Mesothelial cell of epicardium (in vitro differentiated cells): ENCODE measurements at regions not wholly inside any gene's neighbourhood (a gene's known extent, or its start where the extent isn't known, plus 50 kb on each side); places are given as distances from the start of the nearest gene placed in this dataset.

Experiments used
- DNase-seq, 2 experiments: peaks; one replicate each; pipeline ENCODE4 v3.0.0; 2021; ENCODE audit warnings: low spot score in 2 of 2; ENCODE audit not compliant: unreplicated experiment in 2 of 2
- H3K27ac Mint-ChIP-seq: 2 replicates; pipeline ENCODE4 v1.8.0; 2021; ENCODE audit warnings: mixed read lengths
- H3K27me3 Mint-ChIP-seq: 2 replicates; pipeline ENCODE4 v1.8.0; 2021; ENCODE audit warnings: low read depth, mixed read lengths
- H3K36me3 Mint-ChIP-seq: 2 replicates; pipeline ENCODE4 v1.8.0; 2021; ENCODE audit warnings: mixed read lengths
- H3K4me1 Mint-ChIP-seq: 2 replicates; pipeline ENCODE4 v1.8.0; 2021; ENCODE audit warnings: mixed read lengths
- H3K4me3 Mint-ChIP-seq: 2 replicates; pipeline ENCODE4 v1.8.0; 2021; ENCODE audit warnings: mild to moderate bottlenecking, moderate library complexity, mixed read lengths
- H3K9me3 Mint-ChIP-seq: 2 replicates; pipeline ENCODE4 v1.8.0; 2021; ENCODE audit warnings: mixed read lengths
- CTCF ChIP-seq: fragments of 200-600 bp; sonication (generic); IDR thresholded peaks from one replicate; pipeline ENCODE4 v1.5.0; 2021; ENCODE audit warnings: antibody characterized with exemption; ENCODE audit not compliant: unreplicated experiment

- TF ChIP-seq CTCF, result no peak
- Mint-ChIP-seq H3K4me1 (no peaks in the 10 kb centered on the region), H3K27me3 (no peaks in the 10 kb centered on the region), H3K27ac (no peak overlapping the region), H3K4me3 (no peak overlapping the region), H3K9me3 (no peaks in the 10 kb centered on the region), H3K36me3 (no peaks in the 10 kb centered on the region)
- no peak for DNase-seq
Measured at GRCh38 chr4:14520171-14520570, 482.1 kb upstream of the CPEB2 start.

GRCh38 chr4:14524276-14524675, 478.0 kb upstream of the CPEB2 start:
- H3K4me3 Mint-ChIP-seq, result no peak overlapping the region
- DNase-seq, result no peak
- peaks cover 5% of the 10 kb centered on the region for H3K9me3 Mint-ChIP-seq
- TF ChIP-seq CTCF, result no peak
- H3K36me3 Mint-ChIP-seq, result no peaks in the 10 kb centered on the region
- no peaks in the 10 kb centered on the region for H3K27me3 Mint-ChIP-seq
- H3K4me1 Mint-ChIP-seq, result no peaks in the 10 kb centered on the region
- H3K27ac Mint-ChIP-seq, result no peak overlapping the region

- Mint-ChIP-seq H3K36me3 (no peaks in the 10 kb centered on the region), H3K27me3 (no peaks in the 10 kb centered on the region), H3K4me1 (no peaks in the 10 kb centered on the region), H3K27ac (no peak overlapping the region), H3K4me3 (no peak overlapping the region), H3K9me3 (peaks cover 5% of the 10 kb centered on the region)
- TF ChIP-seq CTCF, result no peak
- DNase-seq, result no peak
Measured at GRCh38 chr4:14528918-14529317, 473.4 kb upstream of the CPEB2 start.

DNA sequence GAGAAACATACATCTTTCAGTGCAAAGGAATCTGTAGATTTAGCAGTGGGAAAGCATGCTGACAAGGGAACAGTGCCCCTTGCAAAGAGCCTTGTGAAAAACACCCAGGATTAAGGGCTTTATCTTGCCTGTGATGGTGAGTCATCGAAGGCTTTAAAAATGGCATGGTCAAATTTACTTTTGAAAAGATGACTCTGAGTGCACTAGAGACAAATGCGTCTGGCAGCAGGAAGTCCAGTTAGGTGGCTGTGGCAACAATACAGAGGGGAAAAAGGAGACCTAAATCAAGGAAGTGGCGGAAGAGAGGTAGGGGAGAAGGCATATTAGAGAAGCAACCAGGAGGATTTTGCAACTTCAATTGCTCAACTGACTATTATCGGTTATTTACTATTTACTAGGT, 472.6 kb upstream of the CPEB2 start:
- no peak overlapping the region for H3K27ac Mint-ChIP-seq
- no peaks in the 10 kb centered on the region for H3K27me3 Mint-ChIP-seq
- no peaks in the 10 kb centered on the region for H3K36me3 Mint-ChIP-seq
- no peak for TF ChIP-seq CTCF
- DNase-seq, result no peak
- H3K4me1 Mint-ChIP-seq, result no peaks in the 10 kb centered on the region
- no peak overlapping the region for H3K4me3 Mint-ChIP-seq
- peaks cover 9% of the 10 kb centered on the region for H3K9me3 Mint-ChIP-seq

DNA sequence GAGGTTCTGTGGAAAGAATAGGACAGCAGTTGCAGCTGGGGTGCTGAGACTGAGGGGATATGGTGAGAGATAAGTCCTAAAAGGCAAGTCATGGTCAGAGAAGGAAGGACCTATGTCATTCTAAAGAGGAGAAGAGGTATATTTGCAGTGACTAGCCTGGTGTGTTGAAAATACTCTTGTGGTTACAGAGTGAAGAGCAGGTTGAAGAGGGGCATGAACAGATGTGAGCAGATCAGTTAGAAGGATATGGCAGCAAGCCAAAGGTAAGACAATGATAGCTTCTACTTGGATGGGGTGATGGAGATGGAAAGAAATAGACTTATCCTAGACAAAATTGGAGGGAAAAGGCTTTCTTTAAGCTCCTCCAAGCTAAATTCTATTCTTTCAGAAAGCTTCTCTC, 469.8 kb upstream of the CPEB2 start:
- Mint-ChIP-seq H3K27me3 (no peaks in the 10 kb centered on the region), H3K4me3 (no peak overlapping the region), H3K27ac (no peak overlapping the region), H3K4me1 (no peaks in the 10 kb centered on the region), H3K36me3 (no peaks in the 10 kb centered on the region), H3K9me3 (peaks cover 4% of the 10 kb centered on the region)
- TF ChIP-seq CTCF, result no peak
- no peak for DNase-seq

GRCh38 chr4:14539246-14539645, 463.0 kb upstream of the CPEB2 start:
- Mint-ChIP-seq H3K27ac (no peak overlapping the region), H3K9me3 (peaks cover 16% of the 10 kb centered on the region), H3K4me1 (no peaks in the 10 kb centered on the region), H3K36me3 (no peaks in the 10 kb centered on the region), H3K4me3 (no peak overlapping the region), H3K27me3 (no peaks in the 10 kb centered on the region)
- TF ChIP-seq CTCF, result no peak
- DNase-seq, result no peak
